Activated T-cell treated with anti-CD3 and anti-CD28 coated beads for 1 hour (primary cell): ENCODE measurements at regions not wholly inside any gene's neighbourhood (a gene's known extent, or its start where the extent isn't known, plus 50 kb on each side); places are given as distances from the start of the nearest gene placed in this dataset.

Source experiments
- DNase-seq: peaks from one replicate; pipeline ENCODE4 v3.0.0-alpha.2; 2020; ENCODE audit warnings: low read depth

- DNase-seq, result no peak
Measured at GRCh38 chr6:132936646-132937045, 122.3 kb downstream of the RPS12 start.

DNA sequence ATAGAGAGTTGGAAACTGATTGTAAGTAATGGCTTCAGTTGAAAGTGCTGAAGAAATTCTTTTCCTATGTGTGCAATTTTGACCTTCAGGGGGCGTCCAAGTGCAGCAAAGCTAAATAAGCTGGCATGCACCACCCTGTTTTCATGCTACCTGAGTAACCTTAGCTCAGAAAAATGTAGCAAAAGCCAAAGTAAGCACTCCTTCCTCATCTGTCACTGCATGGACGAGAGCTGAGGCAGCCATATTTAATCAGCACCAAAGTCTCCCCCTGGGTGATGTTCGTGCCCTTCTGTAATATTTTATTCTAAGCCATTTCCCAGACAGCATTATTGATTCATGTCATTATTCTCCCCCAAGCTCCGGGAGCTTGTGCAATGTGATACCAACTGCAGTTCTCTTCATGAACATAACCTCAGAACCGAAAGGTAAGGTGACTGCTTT lies 123.1 kb downstream of the RPS12 start:
- no peak for DNase-seq

GRCh38 chr6:132948889-132949288 lies 134.5 kb downstream of the RPS12 start:
- no peak for DNase-seq

DNA sequence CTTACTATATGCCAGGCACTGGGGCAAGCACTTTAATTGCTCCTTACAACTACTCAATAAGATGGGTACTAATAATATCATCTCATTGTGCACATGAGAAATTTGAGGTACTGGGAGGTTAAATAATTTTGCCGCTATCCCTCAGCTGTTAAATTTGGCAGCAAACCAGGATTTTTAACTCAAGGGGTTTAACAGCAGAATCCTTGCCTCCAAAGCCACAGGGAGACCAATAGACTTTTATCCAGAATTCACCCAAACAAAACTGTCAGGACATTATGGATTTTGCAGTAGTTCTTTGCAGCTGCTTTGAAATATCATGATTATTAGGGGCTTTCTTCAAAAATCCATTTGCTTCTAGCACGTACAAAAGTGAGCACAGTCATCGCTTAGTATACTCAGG lies 136.2 kb downstream of the RPS12 start:
- no peak for DNase-seq

DNA sequence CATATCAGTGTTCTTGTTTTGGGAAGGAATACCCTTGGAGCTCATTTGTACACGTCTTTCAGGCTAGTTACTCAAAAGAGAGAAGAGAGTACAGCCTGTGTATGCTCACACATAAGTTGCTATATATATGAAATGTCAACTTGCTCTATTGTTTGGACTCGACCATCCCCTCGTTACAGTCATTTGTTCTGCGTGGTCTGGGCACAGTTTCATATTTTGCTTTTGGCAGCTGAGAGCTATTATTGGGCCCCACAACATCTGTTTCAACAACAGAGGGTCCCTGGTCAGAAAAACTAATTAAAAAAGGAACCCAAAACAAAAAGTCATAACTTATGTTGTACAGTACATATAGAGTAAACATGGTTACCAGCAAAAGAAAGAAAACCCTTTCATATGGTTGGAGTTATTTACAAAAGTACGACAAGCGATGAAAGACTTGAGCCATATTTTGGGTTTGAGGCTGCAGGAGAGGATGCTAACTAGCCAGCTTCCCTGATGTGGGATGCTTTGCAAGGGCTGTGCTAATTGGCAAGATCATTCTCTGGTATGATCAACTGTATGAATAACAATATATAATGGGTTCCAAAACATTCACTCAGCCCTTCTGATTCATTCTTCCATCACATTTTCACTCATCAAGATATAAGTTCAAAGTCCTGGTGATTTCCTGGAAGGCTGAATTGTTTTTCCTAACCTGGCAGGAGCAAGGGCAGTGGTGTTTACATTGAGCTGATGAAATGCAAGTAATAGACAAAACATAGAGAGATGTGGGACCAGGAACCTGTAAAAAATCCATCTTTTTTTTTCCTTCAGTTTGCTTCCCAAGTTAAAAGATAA lies 137.9 kb downstream of the RPS12 start:
- no peak for DNase-seq

DNA sequence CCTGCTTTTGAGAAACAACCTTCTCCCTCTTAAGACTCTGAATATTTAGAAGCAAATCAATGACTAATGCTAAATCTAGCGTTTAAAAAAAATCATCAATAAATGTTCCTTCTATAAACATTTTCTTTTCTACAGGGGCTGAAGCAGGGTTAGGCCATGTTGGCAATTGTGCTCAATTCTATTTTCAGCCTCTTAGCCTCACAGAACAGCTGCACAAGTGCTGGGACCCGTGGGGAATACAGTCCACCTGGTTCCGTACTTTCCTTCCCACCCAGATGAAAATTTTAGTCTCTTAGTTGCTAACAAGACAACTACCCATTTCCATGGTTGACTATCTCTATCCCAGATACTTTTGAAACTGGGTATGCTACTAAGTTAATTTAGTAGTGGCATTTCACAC lies 138.6 kb downstream of the RPS12 start:
- no peak for DNase-seq

- DNase-seq, result no peak
Measured at GRCh38 chr6:132954222-132954621, 139.9 kb downstream of the RPS12 start.

GRCh38 chr6:132954936-132955335 lies 140.6 kb downstream of the RPS12 start:
- DNase-seq, result no peak

DNA sequence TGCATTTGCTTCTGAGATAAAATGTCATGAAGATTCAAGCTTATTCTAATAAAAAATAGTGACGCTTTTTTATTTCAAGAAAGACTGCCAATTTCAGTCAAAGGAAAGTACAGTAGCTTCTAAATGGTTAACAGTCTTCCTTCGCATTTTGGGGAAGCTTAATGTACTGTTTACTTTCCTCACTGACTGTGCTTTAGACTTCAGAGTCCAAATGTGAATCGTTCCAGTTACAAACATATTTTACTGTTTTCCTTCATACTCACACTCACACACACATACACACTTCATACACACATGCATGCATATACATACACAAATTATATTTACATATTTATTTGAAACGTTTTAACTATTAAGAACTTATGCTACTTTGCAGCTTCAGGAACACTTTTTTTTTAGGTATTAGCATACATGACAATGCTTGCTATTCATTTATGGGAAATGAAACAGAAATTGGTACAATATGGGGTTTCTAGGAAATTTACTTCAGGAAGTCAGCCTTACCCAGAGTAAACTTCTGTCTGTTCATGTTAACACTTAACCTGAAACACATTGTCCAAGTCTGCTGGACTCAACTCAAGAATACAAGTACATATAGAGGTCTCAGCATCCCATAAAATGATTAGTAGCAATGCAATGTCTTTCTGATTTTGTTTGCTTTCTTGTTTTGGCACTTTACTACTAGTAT lies 145.4 kb downstream of the RPS12 start:
- no peak for DNase-seq

DNA sequence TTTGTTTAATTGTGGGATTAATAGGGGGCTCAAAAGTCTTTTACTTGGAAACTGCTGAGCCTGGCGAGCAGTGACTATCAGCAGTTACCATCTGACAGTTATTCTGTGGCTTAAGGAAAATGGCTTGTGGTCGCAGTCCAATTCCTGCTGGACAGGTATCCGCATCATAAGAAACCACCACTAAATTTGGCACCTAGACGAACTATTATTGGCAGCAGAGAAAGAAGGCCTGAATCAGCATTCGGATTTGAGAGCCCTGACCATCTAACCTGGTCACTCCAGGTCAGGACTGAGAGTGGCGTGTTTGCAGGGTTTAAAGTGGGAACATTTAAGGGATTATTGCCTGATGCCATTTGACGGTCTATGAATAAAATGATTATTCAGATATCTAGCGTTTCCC lies 146.4 kb downstream of the RPS12 start:
- no peak for DNase-seq

DNA sequence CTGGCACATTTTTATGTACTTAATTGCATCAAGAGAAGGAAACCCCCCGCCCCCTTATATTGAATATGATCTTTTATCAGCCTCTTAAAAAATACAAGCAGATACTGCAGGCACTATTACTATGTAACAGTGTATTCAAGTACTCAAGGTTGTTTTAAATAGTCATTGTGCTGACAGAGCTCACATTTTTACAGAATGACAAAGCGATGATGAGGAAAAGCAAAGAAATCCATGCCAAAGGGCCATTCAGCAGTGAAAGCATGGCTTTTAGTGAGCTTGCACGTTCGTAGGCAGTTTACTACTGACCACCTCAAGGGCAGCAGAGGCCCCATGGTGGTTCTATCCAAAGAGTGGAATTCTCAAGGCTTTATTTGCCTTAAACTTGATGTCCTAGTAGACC lies 146.8 kb downstream of the RPS12 start:
- no peak for DNase-seq

- no peak for DNase-seq
Measured at GRCh38 chr6:132961610-132962009, 147.2 kb downstream of the RPS12 start.

GRCh38 chr6:132962936-132963868 lies 148.8 kb downstream of the RPS12 start:
- DNase-seq, result peak; percentile 19

- no peak for DNase-seq
Measured at GRCh38 chr6:132964101-132964867, 149.9 kb downstream of the RPS12 start.

DNA sequence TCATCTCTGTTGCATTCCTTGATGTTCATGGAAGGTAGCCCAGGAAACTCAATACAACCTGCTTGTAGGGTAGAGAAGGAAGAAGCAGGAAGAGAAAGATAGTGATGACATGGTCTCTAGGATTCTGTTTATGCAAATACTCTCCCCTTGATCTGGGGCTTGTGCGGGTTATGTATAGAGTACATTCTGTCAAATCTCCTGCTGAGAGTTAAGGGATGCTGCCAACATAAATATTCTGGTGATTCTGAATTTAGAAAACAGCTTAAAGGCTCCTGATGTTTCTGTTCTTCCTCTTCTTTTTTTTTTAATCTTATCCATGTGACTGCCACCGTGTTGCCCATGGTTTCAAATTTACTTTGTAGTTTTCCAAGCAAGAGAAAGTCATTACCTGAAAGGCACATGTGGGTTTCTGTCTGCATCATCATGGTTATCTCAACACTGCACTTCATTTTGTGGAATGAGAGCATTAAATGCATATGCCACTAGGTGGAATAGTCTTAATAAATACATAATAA lies 150.6 kb downstream of the RPS12 start:
- no peak for DNase-seq

DNA sequence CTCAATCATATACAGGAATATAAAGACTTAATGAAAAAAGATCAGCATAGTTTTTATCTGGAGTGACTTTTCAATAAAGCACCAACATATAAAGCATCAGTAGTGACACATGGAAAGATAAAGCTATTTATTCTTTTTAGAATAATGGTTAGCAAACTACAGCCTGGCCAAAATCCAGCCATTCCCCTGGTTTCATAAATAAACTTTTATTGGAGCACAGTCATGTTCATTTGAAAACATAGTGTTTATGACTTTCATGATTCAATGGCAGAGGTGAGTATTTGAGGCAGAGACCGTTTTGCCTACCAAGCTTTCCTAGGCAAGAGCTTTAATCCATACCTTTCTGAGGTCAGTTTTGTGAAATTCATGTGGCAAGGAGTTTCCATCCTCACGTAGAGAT lies 153.5 kb downstream of the RPS12 start:
- no peak for DNase-seq

DNA sequence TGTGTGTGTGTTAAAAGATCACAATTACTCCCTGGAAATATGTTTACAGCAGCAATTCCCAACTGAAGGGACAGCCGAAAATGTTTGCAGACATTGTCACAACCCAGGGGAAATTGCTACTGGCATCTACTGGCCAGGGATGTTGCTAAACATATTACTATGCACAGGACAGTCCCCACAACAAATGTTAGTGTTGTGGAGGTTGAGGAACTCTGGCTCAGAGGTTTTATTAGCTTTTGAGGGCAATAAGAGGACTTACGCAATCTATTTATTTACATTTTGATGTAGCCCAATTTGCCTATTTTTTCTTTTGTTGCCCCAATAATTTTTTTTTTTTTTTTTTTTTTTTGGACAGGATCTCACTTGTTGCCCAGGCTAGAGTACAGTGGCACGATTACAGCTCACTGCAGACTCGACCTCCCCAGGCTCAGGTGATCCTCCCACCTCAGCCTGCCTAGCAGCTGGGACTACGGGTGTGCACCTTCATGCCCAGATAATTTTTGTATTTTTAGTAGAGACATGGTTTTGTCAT lies 154.1 kb downstream of the RPS12 start:
- DNase-seq, result no peak

GRCh38 chr6:132969196-132969595 lies 154.8 kb downstream of the RPS12 start:
- DNase-seq, result no peak

- no peak for DNase-seq
Measured at GRCh38 chr6:132971676-132972075, 157.3 kb downstream of the RPS12 start.

DNA sequence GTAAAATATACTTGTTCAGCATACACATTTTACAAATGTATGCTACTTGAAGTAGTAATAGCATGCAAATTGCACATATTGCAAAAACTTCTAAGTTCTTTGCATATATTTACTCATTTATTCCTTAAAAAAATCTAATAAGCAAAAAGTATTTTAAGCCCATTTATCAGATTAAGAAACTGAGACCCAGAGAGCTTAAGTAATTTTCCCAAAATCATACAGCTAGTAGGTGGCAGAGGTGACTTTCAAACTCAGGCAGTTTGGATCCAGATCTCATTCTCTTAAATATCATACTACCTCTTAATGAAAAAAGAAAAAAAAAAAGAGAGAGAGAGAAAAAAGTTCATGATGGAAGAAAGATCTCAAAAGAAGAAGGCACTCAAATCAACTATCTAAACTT lies 157.9 kb downstream of the RPS12 start:
- no peak for DNase-seq

GRCh38 chr6:132972971-132973370 lies 158.6 kb downstream of the RPS12 start:
- DNase-seq, result no peak
